Hematopoietic multipotent progenitor cell treated with erythropoietin and hydrocortisone succinate and interleukin-3 and kit ligand, for 15 days (in vitro differentiated cells): ENCODE measurements at regions not wholly inside any gene's neighbourhood (a gene's known extent, or its start where the extent isn't known, plus 50 kb on each side); places are given as distances from the start of the nearest gene placed in this dataset.
"Not testable (repeated sequence)": the region's sequence is repeated elsewhere in the genome, so short reads cannot be mapped to it uniquely, and the experiment has no call there.

ENCODE experiments used
- DNase-seq: peaks from one replicate; pipeline ENCODE4 v3.0.0-alpha.2; 2015; ENCODE audit warnings: low spot score

- not testable (repeated sequence) for DNase-seq
Observed at GRCh38 chr4:189610571-189610970, 330.1 kb upstream of the FRG1 start.

DNA sequence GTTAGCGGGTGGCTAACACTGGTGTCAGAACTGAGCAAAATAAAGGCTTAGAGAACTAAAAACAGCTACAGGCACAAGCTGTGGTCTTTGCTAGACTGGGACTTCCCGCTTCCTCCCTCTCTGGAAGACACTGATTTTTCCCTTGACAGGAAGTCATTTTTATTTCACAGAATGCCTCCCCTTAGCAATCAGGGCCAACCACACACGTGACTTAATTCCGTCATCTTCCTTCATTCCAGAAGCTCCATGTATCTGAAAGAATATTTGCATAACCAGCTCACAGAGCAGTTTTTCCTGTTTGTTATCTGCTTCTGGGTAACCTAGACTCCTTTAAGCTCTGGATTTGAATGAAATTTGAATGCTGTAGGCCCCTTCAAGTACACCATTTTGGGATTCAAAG is 327.5 kb upstream of the FRG1 start:
- no peak for DNase-seq

DNA sequence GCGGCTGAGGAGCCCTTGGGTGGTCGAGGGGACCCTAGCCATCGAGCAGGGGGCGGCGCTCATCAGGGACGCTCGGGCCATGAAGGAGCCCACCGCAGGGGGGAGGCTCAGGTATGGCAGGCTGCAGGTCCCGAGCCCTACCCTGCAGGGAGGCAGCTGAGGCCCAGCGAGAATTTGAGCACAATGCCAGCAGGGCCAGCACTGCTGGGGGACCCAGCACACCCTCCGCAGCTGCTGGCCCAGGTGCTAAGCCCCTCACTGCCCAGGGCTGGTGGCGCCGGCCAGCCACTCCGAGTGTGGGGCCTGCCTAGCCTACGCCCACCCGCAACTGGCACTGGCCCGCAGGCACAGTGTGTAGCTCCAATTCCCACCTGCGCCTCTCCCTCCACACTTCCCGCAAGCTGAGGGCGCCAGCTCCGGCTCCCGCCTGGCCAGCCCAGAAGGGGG is 325.4 kb upstream of the FRG1 start:
- DNase-seq = no peak

GRCh38 chr4:189617741-189618140 is 322.9 kb upstream of the FRG1 start:
- not testable (repeated sequence) for DNase-seq

DNA sequence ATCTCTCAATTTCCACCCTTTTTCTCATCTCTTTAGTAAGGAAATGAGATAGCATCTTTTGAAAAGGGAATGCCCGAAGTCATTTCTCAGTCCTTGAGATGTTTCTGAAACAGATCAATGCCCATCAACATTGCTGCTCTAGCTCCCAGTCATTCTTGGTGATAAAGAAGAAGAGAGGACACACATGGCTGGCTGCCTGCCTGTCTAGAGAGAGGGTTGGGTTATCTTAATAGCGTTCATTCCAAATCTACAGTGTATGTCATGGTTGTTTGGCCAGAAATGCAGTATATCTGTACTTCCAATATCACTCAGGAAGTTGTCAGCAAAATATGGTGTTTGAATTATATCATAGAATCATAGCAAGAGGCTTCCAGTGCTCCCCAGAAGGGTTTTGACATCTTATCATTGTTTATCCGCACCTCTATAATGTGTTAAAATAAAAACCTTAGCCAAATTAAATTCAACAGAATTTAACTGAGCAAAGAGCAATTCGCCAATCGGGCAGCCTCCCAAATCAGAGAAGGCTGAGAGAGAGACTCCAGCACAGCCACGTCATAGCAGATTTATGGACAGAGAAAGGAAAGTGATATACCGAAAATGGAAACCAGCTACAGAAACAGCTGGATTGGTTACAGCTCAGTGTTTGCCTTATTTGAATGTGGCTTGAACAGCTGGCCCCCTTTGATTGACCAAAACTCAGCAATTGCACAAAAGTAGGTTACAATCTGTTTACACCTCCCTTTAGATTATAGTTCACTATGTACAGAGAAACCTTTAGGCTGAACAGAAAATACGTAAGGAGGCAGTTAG is 321.0 kb upstream of the FRG1 start:
- not testable (repeated sequence) for DNase-seq

- DNase-seq = not testable (repeated sequence)
Observed at GRCh38 chr4:189622574-189622973, 318.1 kb upstream of the FRG1 start.

DNA sequence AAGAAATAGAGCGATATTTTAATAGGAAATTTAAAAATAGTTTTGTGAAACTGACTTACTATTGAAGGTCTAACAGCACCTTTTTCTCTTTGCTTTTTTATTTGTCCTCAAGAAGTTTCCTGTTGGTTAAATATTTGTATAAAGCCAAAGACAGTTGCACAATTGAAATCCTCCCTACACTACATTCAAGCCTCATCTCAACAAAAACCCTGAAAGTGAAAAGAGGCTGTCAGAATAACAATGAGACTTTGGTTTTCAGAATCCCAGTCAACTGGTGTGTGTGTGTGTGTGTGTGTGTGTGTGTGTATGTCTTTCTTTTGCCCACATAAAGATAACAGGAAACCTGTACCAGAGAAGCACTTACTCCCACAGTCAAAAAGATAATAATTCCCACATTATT is 313.6 kb upstream of the FRG1 start:
- DNase-seq = not testable (repeated sequence)

GRCh38 chr4:189629733-189630132 is 310.9 kb upstream of the FRG1 start:
- DNase-seq = not testable (repeated sequence)

DNA sequence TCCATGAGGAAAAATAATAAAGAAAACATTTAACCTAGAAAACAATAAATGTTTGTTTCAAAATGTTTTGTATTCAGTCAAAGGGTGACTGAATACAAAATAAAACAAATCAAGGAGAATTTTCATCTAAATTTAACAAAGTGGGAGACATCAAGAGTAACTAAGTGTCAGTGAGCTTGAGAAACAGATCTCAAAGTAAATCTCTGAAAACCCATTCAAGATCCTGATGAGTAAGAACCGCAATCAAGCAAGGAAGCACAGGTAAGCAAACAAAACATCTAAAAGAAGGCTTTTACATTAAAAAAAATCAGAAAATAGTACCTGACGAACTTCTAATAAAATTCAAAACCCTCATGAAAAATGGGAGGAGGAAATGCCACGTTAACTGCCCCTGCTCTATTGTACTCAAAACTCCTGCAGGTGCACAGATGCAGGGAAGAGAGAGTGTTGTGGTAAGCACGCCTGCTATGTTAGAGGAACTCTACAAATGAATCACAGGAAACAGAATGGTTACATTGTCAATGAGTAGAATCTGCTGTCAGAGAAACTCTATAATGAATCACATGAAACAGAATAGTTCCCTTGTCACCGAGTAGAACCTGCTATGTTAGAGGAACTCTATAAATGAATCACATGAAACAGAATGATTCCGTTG is 309.6 kb upstream of the FRG1 start:
- DNase-seq = not testable (repeated sequence)

- DNase-seq = not testable (repeated sequence)
Observed at GRCh38 chr4:189631568-189631916, 309.1 kb upstream of the FRG1 start.

DNA sequence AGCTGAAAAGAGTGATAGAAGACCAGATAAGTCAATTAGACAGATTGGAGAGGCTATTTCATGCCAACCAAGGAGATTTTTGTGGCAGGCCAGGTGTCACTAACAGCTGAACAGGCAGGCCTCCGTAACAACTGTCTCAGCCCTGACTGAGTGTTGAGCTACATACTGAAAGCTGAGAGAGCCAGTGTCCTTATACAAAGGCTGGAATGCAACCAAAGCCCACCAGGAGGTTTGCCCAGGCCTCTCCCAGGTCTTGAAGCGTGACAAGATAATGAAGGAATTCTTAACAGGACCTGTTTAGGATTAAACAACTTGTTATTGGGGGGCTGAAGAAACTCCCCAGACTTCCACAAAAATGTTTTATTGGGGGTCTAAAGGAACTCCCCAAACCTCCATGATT is 290.2 kb upstream of the FRG1 start:
- not testable (repeated sequence) for DNase-seq

DNA sequence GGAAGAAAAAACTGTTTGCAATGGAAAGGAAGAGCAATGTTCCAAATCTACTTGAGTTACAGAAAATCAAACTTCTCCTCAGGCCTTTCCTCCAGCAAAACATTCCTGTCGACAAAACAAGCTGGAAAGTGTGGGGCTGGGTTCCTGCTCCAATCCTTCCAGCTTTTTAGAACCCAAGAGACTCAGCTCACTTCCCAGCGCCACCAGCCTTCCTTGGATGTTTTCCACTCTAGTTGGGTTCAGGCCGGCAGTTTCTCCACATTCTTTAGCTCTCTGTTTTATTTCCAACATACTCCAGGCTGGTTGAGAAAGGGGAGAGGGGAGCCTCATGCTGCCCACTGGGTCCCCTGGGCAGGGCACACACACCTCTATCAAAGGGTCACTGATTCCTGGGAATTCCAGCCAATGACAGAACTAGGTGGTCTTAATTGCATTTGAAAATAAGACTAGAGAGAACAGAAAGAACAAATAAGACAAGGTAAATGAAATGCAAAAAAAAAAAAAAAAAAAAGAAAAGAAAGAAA is 287.5 kb upstream of the FRG1 start:
- DNase-seq = not testable (repeated sequence)

GRCh38 chr4:189653983-189654382 is 286.7 kb upstream of the FRG1 start:
- DNase-seq = not testable (repeated sequence)

- DNase-seq = not testable (repeated sequence)
Observed at GRCh38 chr4:189654396-189654795, 286.3 kb upstream of the FRG1 start.

GRCh38 chr4:189655817-189656216 is 284.9 kb upstream of the FRG1 start:
- not testable (repeated sequence) for DNase-seq

DNA sequence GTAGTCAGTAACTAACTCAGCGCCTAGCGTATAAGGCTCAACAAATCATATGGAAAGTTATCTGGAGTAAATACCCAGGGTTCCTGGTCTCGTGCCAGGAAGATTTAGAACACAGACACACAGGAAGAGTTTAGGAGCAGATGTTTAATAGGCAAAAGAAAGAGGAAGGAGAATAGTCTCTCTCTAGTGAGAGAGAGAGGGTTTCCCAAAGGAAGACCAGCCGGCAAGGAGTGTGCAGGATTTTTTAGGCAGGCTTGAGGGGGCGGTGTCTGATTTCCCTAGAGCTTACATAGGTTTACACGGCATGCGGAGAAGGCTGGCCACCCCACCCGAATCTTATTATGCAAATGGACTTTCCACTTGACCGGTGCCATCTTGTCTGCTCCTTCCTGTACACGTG is 284.0 kb upstream of the FRG1 start:
- no peak for DNase-seq

- DNase-seq = not testable (repeated sequence)
Observed at GRCh38 chr4:189658259-189658658, 282.4 kb upstream of the FRG1 start.

GRCh38 chr4:189658831-189659230 is 281.8 kb upstream of the FRG1 start:
- not testable (repeated sequence) for DNase-seq

GRCh38 chr4:189659287-189659686 is 281.4 kb upstream of the FRG1 start:
- no peak for DNase-seq

DNA sequence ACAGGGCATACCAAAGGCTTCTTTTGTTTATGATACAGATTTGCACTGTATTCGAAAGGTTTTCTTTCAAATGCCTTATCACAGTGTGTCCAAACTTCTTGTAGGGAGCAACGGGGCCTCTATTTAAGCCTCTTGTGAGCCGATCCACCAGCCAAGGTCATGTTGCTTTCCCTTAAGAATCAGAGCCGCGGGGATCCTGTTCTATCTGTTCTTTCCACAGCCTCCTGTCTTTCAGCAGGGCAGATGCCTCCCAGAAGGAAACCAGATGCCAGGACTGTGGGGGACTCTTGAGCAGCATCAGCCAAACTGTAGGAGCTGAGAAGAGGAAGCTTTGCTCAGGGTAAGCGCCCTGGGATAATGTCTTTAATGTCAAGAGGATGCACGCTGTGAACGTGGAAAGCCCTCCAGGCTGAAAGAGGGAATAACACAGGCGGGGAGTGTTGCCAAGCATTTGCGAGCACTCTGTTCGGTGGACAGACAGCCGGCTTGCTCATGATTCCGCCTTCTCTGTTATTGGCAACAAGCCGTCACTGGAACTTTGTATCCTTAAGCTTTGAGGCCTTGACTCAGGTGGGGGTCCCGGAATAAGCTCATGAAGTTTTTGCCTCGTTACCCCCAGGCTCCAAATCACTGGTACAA is 279.8 kb upstream of the FRG1 start:
- DNase-seq = no peak

DNA sequence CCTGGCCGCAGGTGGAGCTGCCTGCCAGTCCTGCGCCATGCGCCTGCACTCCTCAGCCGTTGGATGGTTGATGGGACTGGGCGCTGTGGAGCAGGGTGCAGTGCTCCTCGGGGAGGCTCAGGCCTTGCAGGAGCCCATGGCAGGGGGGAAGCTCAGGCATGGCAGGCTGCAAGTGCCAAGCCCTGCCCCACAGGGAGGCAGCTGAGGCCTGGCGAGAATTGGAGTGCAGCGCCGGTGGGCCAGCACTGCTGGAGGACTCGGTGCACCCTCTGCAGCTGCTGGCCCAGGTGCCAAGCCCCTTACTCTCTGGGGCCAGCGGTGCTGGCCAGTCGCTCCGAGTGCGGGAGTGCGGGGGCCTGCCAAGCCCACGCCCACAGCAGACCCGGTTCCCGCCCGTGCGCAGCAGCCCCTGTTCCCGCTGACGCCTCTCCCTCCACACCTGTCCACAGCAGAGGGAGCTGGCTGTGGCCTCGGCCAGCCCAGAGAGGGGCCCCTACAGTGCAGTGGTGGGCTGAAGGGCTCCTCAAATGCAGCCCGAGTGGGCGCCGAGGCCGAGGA is 275.9 kb upstream of the FRG1 start:
- no peak for DNase-seq

DNA sequence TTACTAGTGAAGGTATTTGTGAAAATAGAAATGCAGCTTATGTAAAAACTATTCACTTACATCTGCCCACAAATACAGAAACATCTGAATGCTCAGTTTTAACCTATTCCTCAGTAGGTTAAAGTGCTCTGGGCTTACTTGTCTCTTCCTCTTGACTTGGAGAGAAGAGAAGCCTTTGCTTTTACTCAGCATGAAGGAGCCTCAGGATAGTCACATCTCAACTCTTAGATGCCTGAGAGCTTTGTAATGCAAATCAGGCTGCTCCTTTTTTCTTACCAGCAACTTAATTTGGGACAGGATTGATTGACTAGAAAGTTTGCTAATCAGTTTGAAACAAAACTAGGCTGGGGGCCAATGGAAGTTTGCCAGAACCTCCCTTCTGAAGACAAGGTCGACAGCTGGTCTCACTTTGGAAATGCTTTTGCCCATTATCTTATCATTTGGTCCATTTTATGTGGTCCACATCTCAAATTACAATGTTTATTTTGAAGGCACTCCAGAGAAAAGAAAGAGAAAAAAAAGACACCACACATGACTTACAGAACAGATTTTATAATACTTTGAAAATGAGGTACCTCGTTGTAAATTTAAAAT is 274.9 kb upstream of the FRG1 start:
- DNase-seq = not testable (repeated sequence)
